NCI-H345 treated with DMSO at 0.1 percent for 48 hours (cell line): ENCODE measurements at regions not wholly inside any gene's neighbourhood (a gene's known extent, or its start where the extent isn't known, plus 50 kb on each side); places are given as distances from the start of the nearest gene placed in this dataset.

Experiments used
- DNase-seq: peaks from one replicate; lab custom pipeline; 2025; ENCODE audit not compliant: unreplicated experiment; lab: John Stamatoyannopoulos, UW

DNA sequence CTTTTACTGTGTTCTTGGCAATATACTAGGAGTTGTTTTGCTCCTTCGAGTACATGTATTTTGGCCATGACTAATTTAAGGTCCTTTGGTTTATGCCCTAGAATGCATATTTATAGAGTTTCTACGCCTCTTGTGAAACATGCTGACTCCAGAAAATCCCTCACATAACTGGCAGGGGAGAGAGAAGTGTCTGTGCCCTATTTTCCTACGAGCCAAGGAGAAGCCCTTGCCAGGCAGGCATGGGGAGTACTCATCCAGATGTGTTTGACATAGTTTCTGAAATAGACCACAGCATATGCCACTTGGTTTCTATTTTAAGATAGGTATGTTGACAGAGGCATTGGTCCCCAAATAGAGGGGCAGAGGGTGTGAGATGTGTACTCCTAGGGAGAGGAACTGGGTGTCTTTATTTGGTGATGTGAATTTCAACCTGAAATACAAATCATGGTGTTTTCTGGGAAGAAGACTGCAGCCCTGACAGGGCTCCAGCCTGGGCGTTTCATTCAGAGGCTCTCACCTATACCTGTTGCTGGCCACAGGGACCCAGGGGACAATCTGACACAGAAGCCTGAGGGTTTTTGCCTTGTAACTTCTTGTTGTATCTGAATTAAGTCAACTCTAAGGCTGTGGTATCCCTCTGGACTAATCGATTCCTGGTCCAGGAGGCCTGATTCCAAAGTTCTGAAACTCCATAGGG lies 267.8 kb upstream of the C2CD4B start:
- DNase-seq = no peak

DNA sequence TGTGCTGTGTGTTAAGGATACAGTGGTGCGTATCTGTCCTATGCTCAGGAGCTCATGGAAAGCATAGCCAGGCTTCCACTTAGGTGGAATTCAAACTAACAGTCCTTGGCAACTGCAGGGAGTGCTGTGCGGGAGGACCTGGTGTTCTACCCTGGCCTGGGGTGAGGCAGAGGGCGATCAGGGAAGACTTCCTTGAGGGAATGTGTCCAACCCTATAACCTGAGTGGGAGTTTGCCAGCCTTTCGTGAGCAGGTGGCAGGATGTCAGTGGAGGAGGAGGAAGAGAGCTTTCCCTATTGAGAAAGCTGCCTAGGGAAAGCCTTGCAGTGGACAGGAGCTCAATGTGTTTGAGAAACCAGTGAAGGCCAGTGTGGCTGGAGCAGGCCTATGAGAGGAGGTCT lies 271.1 kb upstream of the C2CD4B start:
- no peak for DNase-seq

- no peak for DNase-seq
These were observed 272.7 kb upstream of the C2CD4B start for GRCh38 chr15:62437753-62438152.

DNA sequence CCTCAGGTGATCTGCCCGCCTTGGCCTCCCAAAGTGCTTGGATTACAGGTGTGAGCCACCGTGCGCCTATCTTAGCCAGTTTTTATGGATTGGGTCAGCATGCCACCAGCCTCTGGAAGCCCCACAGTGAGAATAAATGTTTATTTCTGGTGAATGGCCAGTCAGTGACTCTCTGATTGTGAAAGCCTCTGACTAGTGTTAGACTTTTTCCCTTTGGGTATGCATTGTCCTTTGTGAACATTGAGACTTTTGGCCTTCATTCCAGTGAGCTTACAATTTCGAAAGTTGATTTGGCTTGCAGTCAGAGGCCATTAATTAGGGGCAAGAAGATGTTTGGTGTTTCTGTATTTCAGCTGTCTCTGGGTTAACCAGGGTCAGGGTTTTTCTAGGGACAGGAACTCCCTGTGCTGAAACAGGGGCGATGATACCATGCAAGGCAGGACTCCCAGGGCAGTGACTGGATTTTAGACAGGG lies 274.5 kb upstream of the C2CD4B start:
- no peak for DNase-seq

GRCh38 chr15:62440362-62441105 lies 275.4 kb upstream of the C2CD4B start:
- DNase-seq = no peak

DNA sequence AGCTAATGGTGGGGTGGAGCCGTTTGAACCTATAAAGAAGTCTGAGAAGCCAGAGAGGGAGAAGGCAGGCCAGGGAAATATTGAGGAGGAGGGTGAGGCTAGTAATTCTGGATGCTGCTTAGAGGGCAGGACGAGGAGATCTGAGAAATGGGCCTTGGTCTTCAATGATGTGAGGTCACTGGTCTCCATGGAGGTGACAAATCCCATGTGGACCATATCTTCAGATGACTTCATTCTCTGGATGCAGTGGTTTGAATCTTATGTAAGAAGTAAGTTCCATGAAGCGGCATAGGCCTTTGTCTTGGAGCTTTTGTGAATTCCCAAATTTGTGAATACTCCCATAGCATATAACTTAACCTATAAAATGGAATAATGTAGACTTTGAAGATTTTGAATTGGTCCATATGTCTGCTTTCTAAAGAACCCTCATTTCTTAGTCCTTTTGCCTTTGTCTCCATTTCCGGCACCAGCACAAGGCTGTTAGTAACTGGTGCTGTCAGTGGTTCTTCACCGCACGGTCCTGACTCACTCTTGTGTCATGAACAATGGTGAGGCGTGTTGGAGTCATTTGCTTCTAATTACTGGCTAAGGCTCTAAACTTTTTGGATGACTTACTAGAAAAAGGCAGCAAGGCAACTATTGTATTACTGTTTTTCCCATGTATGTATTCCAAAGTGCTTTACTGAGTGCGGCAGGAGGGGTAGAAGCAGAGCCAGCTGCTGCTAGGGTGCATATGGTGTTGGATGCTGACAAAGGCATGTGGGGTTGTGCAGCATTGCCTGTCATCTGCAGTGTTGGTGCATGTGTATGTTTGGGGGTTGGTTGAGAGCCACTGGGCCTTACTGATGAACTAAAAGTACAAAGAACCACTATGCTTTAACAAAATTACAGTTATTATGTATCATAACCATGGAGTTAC lies 279.3 kb upstream of the C2CD4B start:
- no peak for DNase-seq

- DNase-seq = no peak
These were observed 280.2 kb upstream of the C2CD4B start for GRCh38 chr15:62445244-62445643.

DNA sequence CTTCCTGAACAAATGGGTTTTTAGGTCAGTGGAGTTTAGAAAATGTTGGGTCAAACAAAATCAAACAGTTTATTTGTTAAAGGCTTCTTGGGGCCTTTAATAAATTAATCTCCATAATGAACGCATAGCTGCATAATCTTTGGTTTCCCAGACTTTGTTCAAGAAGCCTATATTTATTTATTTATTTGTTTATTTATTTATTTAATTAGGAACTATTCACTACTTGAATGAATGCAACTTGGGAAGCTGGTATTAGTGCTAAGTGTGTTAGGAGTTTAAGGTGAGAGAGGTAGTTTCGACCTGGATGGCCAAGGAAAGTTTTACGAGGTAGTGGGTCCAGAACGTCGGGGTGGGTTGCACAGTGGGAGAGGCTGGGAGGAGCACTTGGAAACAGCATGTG lies 281.9 kb upstream of the C2CD4B start:
- no peak for DNase-seq

DNA sequence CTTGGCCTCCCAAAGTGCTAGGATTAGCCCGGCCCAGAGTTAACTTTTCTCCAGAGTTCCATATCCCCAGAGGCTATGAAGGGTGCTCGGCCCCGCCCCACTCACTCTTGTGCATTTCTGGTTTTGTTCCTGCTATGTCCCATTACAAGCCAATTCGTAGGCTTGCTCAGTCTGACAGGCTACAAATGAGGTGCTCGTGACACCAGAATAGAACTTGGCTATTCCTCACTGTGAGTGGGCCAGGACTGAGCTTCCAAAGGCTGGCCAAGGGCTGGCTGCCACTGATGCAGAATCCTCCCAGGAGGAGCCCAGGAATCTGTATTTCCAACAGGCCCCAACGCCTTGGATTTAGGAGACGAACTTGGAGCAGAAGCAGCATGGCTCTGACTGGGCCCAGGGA lies 282.7 kb upstream of the C2CD4B start:
- no peak for DNase-seq

DNA sequence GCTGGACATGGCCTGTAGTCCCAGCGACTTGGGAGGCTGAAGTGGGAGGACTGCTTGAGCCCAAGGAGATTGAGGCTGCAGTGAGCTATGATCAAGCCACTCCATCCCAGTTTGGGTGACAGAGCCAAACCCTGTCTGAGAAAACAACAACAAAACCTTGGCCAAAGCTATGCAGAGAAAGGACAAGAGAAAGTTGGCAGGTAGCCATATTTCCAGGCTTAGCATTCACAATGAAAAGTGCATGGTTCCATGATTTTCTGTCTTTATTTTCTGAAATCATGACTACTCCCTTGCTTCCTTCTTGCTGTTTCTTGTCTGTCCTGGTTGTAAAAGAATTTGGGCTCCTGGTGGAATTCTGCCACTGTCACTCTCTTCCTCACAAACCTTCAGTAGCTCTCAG lies 284.6 kb upstream of the C2CD4B start:
- no peak for DNase-seq

GRCh38 chr15:62450061-62450460 lies 285.0 kb upstream of the C2CD4B start:
- DNase-seq = no peak

- DNase-seq = no peak
These were observed 286.9 kb upstream of the C2CD4B start for GRCh38 chr15:62452026-62452425.

- no peak for DNase-seq
These were observed 287.6 kb upstream of the C2CD4B start for GRCh38 chr15:62452667-62453066.

GRCh38 chr15:62453375-62453774 lies 288.3 kb upstream of the C2CD4B start:
- no peak for DNase-seq

- DNase-seq = no peak
These were observed 288.9 kb upstream of the C2CD4B start for GRCh38 chr15:62453981-62454380.

GRCh38 chr15:62454567-62455172 lies 289.6 kb upstream of the C2CD4B start:
- no peak for DNase-seq

DNA sequence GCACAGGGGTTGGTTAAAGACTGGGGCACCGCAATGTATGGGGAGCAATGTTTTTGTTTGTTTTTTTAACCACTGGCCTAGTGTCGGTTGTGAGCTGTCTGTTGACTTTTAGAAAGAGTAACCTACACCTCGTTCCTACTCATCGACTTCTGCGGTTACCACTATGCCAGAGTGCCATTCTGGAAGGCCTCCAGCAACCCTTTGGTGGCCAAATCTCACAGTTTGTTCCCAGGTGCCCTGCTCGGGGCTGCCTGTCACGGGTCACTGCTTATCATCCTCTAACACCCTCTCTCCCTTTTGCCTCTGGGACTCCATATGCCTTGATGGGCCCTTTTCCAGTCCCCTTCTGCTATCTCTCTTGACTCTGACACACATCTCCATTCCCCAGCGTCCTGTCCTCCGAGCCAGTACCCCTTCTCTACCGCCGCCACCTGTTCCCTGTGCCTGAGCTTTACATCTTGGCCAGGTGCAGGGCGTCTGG lies 290.4 kb upstream of the C2CD4B start:
- no peak for DNase-seq

DNA sequence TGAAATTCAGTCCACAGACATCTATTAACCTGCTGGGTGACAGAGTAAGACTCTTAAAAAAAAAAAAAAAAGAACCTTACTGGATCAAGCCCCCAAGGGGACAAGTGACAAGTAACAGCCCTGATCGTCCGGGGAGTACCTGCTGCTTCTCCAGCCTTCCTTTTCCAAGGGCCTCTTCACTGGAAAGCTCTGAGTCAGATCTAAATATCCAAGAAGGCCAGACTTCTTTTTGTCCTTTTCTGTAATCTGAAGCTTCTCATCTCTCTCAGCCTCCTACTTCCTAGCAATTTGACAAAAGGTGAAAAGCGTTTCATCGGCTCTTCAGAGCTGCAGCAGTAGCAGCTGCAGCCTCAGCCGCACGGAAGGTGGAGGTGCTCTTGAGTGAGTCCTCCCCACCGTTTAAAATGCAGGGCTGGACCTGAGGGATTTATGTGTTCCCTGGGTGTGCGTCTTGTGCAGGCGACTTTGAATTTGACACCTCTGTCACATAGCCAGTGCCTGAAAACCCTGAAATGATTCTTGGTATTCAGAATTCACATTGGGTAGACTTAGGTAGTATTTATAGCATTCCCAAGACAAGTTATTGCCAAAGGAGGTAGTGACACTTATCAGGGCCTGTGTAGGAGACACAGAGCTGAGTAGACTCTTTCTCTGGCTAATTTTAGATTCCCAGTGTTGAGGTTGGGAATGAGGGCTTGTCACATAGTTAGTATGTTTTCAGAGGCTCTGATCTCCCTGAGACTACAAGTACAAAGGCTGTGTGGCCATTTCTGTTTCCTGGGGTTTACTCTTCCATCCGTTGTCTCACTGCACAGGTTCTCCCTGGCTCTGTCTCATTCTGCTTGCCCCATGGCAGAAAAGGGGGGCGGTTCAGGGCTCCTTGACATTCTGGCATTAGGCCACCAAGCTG lies 291.2 kb upstream of the C2CD4B start:
- DNase-seq = no peak

GRCh38 chr15:62457100-62457499 lies 292.0 kb upstream of the C2CD4B start:
- no peak for DNase-seq

DNA sequence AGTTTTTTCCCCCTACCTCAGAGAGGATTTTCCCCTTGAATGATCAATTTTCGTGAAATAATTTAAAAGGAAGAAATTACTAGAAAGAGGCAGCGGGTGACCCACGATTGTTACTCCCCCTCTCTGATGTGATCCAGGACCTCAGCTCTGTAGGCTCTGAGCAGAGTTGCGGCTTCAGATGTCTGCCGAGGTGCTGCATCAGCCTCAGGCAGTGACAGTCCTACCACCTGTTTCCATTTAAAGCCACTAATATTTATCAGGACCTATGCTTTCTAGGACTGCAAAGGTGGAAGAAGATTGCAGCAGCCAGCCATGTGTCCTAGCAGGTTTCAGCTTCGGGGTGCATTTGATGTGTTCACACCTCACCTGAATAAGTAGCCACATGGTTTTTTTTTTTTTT lies 294.8 kb upstream of the C2CD4B start:
- no peak for DNase-seq
